GM21576 (cell line): ENCODE measurements at regions not wholly inside any gene's neighbourhood (a gene's known extent, or its start where the extent isn't known, plus 50 kb on each side); places are given as distances from the start of the nearest gene placed in this dataset.

Experiments
- ATAC-seq: cut with Tn5 transposase; IDR thresholded peaks from one replicate; pipeline ENCODE4 v1.9.1; 2021; ENCODE audit warnings: mild to moderate bottlenecking, moderate library complexity; ENCODE audit not compliant: unreplicated experiment

DNA sequence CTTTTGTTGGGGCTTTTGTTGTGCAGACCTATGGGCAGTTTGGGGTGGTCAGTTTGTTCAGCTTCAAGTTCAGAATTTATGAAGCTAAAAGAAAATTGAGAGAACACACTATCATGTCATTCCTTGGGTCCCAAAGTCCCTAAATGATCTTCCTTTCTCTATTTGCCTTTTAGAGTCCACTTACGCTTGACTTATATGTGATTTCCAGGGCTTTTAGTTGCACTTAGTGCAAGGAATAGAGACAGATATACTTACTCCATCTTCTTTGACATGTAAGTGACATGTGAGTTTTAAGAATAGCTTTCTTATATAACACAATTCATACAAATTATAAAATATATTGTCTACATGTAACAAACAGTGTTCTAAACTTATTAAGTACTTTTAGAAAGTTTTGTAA lies 660.1 kb upstream of the SLITRK1 start:
- no peak for ATAC-seq

DNA sequence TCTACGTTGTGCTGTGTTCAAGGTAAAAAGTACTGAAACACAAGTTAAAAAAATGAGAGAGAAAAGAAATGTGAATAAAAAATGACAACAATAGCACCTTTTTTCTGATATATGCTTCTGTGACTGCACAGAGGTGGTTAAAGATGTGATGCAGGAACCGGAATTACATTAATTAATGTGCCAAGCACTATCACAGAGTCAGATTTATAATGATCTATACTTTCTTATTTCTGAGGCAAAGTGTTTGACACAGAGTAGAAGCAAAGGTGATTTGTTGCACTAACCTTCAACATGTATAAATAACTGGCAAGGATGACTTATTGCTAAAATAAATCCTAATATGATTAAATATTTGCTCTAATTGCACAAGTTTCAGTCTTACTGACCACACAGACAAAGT lies 654.6 kb upstream of the SLITRK1 start:
- no peak for ATAC-seq

GRCh38 chr13:84528408-84529070 lies 646.3 kb upstream of the SLITRK1 start:
- ATAC-seq, result no peak

DNA sequence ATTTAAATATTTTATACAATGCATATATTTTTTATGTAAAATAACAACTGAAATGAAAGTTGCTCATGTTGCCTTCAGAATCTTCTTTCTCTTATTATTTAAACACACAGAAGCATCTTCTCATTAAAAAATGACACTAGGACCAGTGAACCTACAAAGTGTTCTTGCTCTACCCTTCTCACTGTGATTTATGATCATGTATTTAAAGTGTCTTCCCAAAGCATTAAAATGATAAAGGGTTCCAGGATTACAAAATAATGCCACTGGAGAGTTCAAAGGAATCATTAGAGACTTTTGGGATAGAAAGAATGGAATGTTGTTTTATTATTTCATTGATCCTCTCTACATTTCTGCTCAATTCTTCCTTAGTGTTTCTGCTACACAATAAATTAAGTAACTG lies 643.6 kb upstream of the SLITRK1 start:
- no peak for ATAC-seq

- no peak for ATAC-seq
These were observed 642.3 kb upstream of the SLITRK1 start for GRCh38 chr13:84524586-84524985.

DNA sequence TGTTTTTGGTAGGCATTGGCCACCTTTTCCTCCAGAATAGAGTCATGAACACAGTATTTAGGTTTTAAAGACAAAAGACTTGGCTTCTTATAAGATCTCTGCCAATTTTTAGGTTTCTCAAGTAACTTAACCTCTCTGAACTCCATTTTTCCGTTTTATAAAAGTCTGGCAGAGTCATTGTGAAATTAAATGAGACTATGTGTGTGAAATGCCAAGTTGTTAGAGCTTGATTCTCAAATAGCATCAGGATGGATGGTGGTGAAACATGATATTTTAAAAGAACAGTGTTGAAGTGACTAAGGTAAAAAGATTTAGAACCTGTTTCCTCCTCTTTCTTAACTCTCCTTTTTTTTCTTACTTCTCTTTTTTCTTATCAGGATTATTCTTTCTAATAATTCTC lies 617.7 kb upstream of the SLITRK1 start:
- no peak for ATAC-seq

- no peak for ATAC-seq
These were observed 615.3 kb upstream of the SLITRK1 start for GRCh38 chr13:84497613-84498012.

GRCh38 chr13:84491952-84492351 lies 609.7 kb upstream of the SLITRK1 start:
- ATAC-seq, result no peak

DNA sequence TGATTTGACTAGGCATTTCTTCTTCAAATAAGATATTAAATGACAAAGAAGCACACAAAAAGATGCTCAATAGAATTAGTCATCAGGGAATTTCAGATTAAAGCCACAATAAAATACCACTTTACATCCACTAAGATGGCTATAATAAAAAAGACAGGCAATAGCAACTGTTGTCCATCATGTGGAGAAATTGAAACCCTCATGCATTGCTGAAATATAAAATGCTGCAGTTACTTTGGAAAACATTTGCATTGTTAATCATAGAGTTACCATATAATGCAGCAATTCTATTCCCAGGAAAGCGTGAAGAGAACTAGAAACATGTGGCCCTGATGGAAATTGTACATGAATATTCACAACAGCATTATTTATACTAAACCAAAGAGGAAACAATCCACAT lies 605.5 kb upstream of the SLITRK1 start:
- no peak for ATAC-seq

GRCh38 chr13:84481958-84482357 lies 599.7 kb upstream of the SLITRK1 start:
- ATAC-seq, result no peak

DNA sequence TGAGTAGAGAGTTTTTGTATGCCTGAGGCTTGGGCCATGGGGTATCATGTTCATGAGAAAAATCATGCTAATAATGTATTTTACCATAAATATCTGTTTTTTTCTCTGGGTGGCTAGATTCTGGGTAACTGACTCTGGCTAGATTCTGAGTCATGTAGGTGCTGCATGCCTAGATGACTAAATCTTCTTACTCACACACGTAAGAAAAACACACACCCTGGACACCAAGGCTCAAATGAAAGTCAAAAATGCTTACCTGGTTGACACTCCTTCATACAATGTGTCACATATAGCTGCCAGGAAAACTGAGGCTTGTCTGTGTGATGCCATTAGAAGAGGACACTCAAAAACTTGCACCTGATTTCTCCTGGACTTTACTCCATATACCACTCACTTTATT lies 597.4 kb upstream of the SLITRK1 start:
- no peak for ATAC-seq

GRCh38 chr13:84470528-84470927 lies 588.3 kb upstream of the SLITRK1 start:
- no peak for ATAC-seq

- ATAC-seq, result no peak
These were observed 584.2 kb upstream of the SLITRK1 start for GRCh38 chr13:84466461-84466860.

DNA sequence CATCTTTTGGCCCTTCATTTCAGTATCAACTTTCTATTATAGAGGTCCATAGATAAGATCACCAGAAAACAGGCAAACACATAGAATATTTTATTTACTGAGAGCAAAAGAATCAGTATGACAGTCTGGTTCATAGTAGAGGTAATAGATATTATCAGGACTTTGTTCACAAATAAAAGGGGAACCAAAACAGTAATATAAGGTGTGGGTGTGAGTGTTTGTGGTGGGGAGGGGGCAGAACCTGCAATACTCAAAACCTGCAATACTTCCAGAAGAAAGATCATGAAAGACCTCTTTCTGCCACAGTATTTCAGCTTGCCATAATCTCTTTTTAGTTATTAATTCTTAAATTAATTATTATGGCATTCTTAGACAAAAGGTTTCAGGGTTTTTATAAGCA lies 578.7 kb upstream of the SLITRK1 start:
- no peak for ATAC-seq

DNA sequence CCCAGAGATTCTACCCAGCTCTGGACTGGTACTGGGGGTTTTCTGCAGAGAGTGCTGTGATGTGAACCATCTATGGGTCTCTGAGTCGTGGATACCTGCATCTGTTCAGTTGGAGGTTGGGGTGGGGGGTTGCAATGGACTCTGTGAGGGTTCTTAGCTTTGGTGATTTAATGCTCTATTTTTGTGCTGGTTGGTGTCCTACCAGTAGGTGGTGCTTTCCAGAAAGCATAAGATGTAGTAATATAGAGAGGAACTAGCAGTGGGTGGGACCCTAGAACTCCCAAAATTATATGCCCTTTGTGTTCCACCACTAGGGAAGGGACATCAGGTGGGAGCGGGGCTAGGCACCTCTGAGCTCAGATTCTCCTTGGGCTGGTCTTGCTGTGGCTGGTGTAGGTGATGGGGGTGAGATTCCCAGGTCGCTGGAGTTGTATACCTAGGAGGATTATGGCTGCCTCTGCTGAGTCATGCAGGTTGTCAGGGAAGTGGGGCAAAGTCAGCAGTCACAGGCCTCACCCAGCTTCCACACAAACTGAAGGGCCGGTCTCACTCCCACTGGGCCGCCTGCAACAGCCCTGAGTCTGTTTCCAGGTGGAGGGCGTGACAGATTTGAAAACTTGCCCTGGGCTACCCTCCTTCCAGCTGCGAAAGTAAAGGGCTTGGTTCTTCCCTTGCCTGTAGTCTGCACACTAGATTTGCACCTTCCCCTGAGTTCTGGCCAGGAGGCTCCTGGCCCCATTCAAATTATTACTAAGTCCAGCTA lies 573.0 kb upstream of the SLITRK1 start:
- no peak for ATAC-seq

GRCh38 chr13:84447640-84447978 lies 565.3 kb upstream of the SLITRK1 start:
- no peak for ATAC-seq

DNA sequence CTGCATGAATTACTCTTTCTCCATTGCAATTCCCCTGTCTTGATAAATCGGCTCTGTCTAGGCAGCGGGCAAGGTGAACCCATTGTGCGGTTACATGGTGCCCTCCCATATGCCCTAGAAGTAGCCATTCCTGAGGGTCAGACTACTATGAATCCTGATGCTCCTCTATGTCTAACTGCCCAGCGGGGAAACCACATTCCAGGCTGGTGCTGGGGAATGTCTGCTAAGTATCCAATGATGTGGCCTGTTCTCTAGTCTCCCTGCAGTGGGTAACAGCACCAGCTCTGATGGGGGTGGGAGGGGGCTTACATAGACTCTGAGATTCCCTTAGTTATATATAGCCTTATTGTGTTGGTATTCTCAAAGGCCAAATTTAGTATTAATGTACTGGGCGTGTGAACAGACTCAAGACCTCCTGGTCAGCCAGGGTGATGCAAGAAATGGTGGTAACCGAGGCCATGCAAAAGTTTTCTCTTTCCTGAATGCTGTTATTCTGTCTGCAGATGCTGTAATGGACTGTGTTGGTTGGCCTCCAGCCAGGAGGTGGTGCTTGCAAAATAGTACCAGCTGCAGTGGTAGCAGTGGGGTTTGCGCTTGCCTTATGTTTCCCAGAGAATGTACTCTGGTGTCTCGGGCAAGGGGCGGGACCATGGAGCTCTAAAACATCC lies 564.8 kb upstream of the SLITRK1 start:
- no peak for ATAC-seq

DNA sequence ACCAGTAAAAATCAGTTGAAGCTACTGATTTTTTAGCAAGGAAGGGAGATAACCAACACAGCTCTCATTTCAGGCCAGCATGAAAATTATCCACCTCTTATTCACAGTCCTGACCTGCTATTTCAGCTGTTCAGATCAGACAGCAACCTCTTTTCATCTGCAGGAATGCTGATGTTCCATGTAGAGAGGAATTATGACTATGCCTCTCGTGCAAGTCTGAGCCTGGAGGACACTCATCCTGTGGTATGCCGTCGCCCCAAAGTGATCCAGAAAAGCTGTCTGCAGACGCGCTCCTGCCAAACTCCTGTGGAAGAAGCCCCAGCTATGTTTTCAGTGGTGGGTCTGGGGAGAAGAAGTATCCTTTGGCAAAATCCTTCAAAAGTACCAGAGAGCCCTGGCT lies 563.5 kb upstream of the SLITRK1 start:
- no peak for ATAC-seq

DNA sequence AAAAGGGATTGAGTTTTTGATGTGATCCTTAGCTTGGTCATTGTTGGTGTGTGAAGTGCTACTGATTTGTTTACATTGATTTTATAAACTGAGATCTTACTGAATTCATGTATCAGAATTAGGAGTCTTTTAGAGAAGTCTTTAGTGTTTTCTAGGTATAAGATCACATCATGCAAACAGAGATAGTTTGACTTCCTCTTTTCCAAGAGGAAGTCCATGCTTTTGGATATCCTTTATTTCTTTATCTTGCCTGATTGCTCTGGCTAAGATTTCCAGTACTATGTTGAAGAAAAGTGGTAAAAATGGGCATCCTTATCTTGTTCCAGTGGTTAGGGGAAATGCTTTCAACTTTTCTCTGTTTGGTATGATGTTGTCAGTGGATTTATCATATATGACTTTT lies 561.2 kb upstream of the SLITRK1 start:
- no peak for ATAC-seq

DNA sequence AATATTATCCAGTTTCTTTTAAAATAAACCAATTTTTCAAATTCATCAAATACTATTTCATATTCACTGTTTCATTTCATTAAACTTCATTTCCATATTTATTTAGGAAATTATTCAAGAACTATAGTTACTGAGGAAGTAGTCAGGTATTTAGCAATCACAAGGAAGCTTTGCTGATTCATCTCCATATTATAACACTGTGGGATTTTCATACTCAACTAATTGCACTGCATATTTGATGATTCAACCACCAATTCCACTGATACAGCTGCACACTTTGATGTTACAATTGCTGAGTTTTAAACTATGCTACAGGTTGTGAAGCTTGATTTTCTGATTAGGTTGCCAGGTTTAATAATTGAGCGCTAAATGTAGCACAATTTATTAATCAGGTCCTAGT lies 556.8 kb upstream of the SLITRK1 start:
- ATAC-seq, result no peak

DNA sequence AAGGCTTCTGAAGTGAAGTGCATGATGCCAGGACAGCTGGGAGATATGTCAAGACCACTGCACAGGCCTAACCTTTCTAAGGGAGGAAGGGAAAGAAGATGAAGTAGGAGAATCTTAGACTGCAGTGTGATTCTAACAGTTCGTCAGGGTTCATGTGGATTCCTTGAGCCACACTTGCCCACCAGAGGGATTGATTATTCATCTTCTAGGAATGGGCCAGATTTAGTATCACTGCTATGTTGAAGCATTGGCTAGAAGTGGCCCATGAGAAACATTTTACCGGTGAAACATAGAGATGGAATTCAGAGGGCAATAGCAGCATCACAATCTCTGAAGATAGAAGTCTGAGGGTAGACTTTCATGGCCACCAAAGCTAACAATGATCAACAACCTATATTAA lies 550.8 kb upstream of the SLITRK1 start:
- ATAC-seq, result no peak

GRCh38 chr13:84431646-84432045 lies 549.4 kb upstream of the SLITRK1 start:
- ATAC-seq, result no peak
